H9 (cell line): ENCODE measurements at regions not wholly inside any gene's neighbourhood (a gene's known extent, or its start where the extent isn't known, plus 50 kb on each side); places are given as distances from the start of the nearest gene placed in this dataset.

Experiments
- DNase-seq: peaks from one replicate; pipeline ENCODE4 v3.0.0-alpha.2; 2017
- H2AFZ ChIP-seq: one replicate; pipeline ENCODE4 v1.6.1; 2013; ENCODE audit warnings: mild to moderate bottlenecking, low read length, control low read depth, moderate library complexity
- H2AK5ac ChIP-seq: 2 replicates; pipeline ENCODE4 v1.6.1; 2013; ENCODE audit warnings: low read length, control low read depth, mixed read lengths; ENCODE audit not compliant: insufficient read length
- H2BK120ac ChIP-seq: one replicate; pipeline ENCODE4 v1.6.1; 2013; ENCODE audit warnings: low read depth, mild to moderate bottlenecking, low read length, control low read depth, inconsistent platforms; ENCODE audit not compliant: poor library complexity, severe bottlenecking
- H2BK12ac ChIP-seq: 2 replicates; pipeline ENCODE4 v1.6.1; 2013; ENCODE audit warnings: low read length, control low read depth, mixed read lengths, low read depth; ENCODE audit not compliant: insufficient read length
- H2BK15ac ChIP-seq: 2 replicates; pipeline ENCODE4 v1.6.1; 2013; ENCODE audit warnings: low read depth, low read length, control low read depth
- H2BK20ac ChIP-seq: one replicate; pipeline ENCODE4 v1.6.1; 2013; ENCODE audit warnings: low read depth, mild to moderate bottlenecking, low read length, control low read depth, inconsistent platforms; ENCODE audit not compliant: poor library complexity, severe bottlenecking
- H2BK5ac ChIP-seq: 2 replicates; pipeline ENCODE4 v1.6.1; 2013; ENCODE audit warnings: low read length, control low read depth, mixed read lengths; ENCODE audit not compliant: insufficient read length
- H3K14ac ChIP-seq: 2 replicates; pipeline ENCODE4 v1.6.1; 2013; ENCODE audit warnings: low read length, control low read depth; ENCODE audit not compliant: insufficient read depth
- H3K18ac ChIP-seq: 2 replicates; pipeline ENCODE4 v1.6.1; 2013; ENCODE audit warnings: low read depth, mild to moderate bottlenecking, mixed read lengths, low read length, control low read depth; ENCODE audit not compliant: insufficient read length
- H3K23ac ChIP-seq: 2 replicates; pipeline ENCODE4 v1.6.1; 2013; ENCODE audit warnings: low read length, control low read depth, mixed read lengths, low read depth; ENCODE audit not compliant: insufficient read length
- H3K23me2 ChIP-seq: 2 replicates; pipeline ENCODE4 v1.6.1; 2013; ENCODE audit warnings: low read depth, mild to moderate bottlenecking, mixed read lengths, low read length, control low read depth; ENCODE audit not compliant: insufficient read length, poor library complexity, severe bottlenecking
- H3K27ac ChIP-seq: 2 replicates; pipeline ENCODE4 v1.5.1; 2013; ENCODE audit warnings: low read length, control low read depth, mixed read lengths, low read depth; ENCODE audit not compliant: insufficient read length
- H3K27me3 ChIP-seq: 2 replicates; pipeline ENCODE4 v1.6.1; 2013; ENCODE audit warnings: low read length, control low read depth, inconsistent platforms; ENCODE audit not compliant: insufficient read depth
- H3K4ac ChIP-seq: 2 replicates; pipeline ENCODE4 v1.6.1; 2013; ENCODE audit warnings: low read depth, mild to moderate bottlenecking, control low read depth, inconsistent platforms, low read length, moderate library complexity
- H3K4me1 ChIP-seq: 2 replicates; pipeline ENCODE4 v1.6.1; 2013; ENCODE audit warnings: low read length, control low read depth, inconsistent platforms; ENCODE audit not compliant: insufficient read depth
- H3K4me2 ChIP-seq: 2 replicates; pipeline ENCODE4 v1.6.1; 2013; ENCODE audit warnings: low read length, control low read depth, mixed read lengths; ENCODE audit not compliant: insufficient read length, insufficient read depth
- H3K56ac ChIP-seq: 2 replicates; pipeline ENCODE4 v1.6.1; 2013; ENCODE audit warnings: low read depth, mild to moderate bottlenecking, mixed read lengths, low read length, control low read depth; ENCODE audit not compliant: insufficient read length
- H3K79me1 ChIP-seq: 2 replicates; pipeline ENCODE4 v1.6.1; 2013; ENCODE audit warnings: low read depth, mild to moderate bottlenecking, moderate library complexity, low read length, control low read depth, inconsistent platforms; ENCODE audit not compliant: insufficient read depth, poor library complexity, severe bottlenecking
- H3K79me2 ChIP-seq: 2 replicates; pipeline ENCODE4 v1.6.1; 2013; ENCODE audit warnings: low read length, control low read depth, inconsistent platforms; ENCODE audit not compliant: insufficient read depth
- H3K9ac ChIP-seq: 2 replicates; pipeline ENCODE4 v1.6.1; 2013; ENCODE audit warnings: low read length, control low read depth, mixed read lengths; ENCODE audit not compliant: insufficient read length; ENCODE audit errors: extremely low read depth
- H3K9me3 ChIP-seq: one replicate; pipeline ENCODE4 v1.6.1; 2013; ENCODE audit warnings: low read depth, low read length, inconsistent platforms; ENCODE audit not compliant: control insufficient read depth
- H3T11ph ChIP-seq: one replicate; pipeline ENCODE4 v1.6.1; 2013; ENCODE audit warnings: mild to moderate bottlenecking, low read length, control low read depth, inconsistent platforms
- H4K20me1 ChIP-seq: one replicate; pipeline ENCODE4 v1.6.1; 2013; ENCODE audit not compliant: control insufficient read depth, insufficient read length, insufficient read depth
- H4K5ac ChIP-seq: 2 replicates; pipeline ENCODE4 v1.6.1; 2013; ENCODE audit warnings: low read depth, mild to moderate bottlenecking, mixed read lengths, low read length, control low read depth; ENCODE audit not compliant: insufficient read length
- H4K8ac ChIP-seq: replicated peaks from 2 replicates; pipeline ENCODE4 v1.6.1; 2013; ENCODE audit warnings: low read length, control low read depth, mixed read lengths, low read depth; ENCODE audit not compliant: insufficient read length
- H4K91ac ChIP-seq: 2 replicates; pipeline ENCODE4 v1.6.1; 2013; ENCODE audit warnings: low read depth, mild to moderate bottlenecking, moderate library complexity, mixed read lengths, low read length, control low read depth; ENCODE audit not compliant: insufficient read length
- H3K27ac Mint-ChIP-seq, 3 experiments: 2 replicates in 2 of 3; 3 replicates in 1 of 3; pipeline ENCODE4 v1.8.0; 2020 to 2021; ENCODE audit warnings: mixed read lengths in 3 of 3, mild to moderate bottlenecking in 1 of 3, moderate library complexity in 1 of 3
- H3K27me3 Mint-ChIP-seq: 2 replicates; pipeline ENCODE4 v1.8.0; 2021; ENCODE audit warnings: low read depth, mild to moderate bottlenecking, moderate library complexity, mixed read lengths
- H3K36me3 Mint-ChIP-seq, 3 experiments: 2 replicates in 2 of 3; 3 replicates in 1 of 3; pipeline ENCODE4 v1.8.0; 2020 to 2021; ENCODE audit warnings: low read depth in 3 of 3, mixed read lengths in 3 of 3; ENCODE audit not compliant: insufficient read depth in 1 of 3
- H3K4me1 Mint-ChIP-seq, 2 experiments: 2 replicates each; pipeline ENCODE4 v1.8.0; 2020; ENCODE audit warnings: mixed read lengths in 2 of 2
- H3K4me3 Mint-ChIP-seq, 2 experiments: 2 replicates in 1 of 2; 3 replicates in 1 of 2; pipeline ENCODE4 v1.8.0; 2020 to 2021; ENCODE audit warnings: mild to moderate bottlenecking in 2 of 2, mixed read lengths in 2 of 2, moderate library complexity in 1 of 2
- H3K9me3 Mint-ChIP-seq, 2 experiments: 2 replicates in 1 of 2; 3 replicates in 1 of 2; pipeline ENCODE4 v1.8.0; 2020; ENCODE audit warnings: mild to moderate bottlenecking in 2 of 2, mixed read lengths in 2 of 2, moderate library complexity in 1 of 2
- CTCF ChIP-seq: fragments of 200-600 bp; sonication (generic); conservative IDR thresholded peaks from 3 replicates; pipeline ENCODE4 v1.8.0; 2021; ENCODE audit warnings: antibody characterized with exemption, mild to moderate bottlenecking
- WGBS: extraction: QIAGEN DNeasy Blood & Tissue Kit; methylation state at CpG from one replicate; pipeline ENCODE4 v1.1.7; 2013; ENCODE audit warnings: missing lambda C conversion rate, low lambda C conversion rate, mixed read lengths; ENCODE audit not compliant: insufficient read length; ENCODE audit errors: extremely low coverage; 5-methylcytosine and 5-hydroxymethylcytosine counted together

- Histone ChIP-seq H3K4me2 (no peak overlapping the region), H3K4me1 (peaks cover 22% of the 10 kb centered on the region), H3K9me3 (no peaks in the 10 kb centered on the region), H3K9ac (no peak overlapping the region), H4K8ac (no peak overlapping the region), H3K27me3 (no peaks in the 10 kb centered on the region), H3T11ph (no peak overlapping the region), H3K18ac (no peak overlapping the region), H3K4ac (no peak overlapping the region), H4K20me1 (no peaks in the 10 kb centered on the region), H3K23ac (no peak overlapping the region), H3K23me2 (peaks cover 2% of the 10 kb centered on the region), H3K56ac (no peak overlapping the region), H2BK20ac (no peak overlapping the region), H3K79me1 (no peaks in the 10 kb centered on the region), H4K91ac (no peak overlapping the region), H2BK5ac (no peak overlapping the region), H3K79me2 (no peaks in the 10 kb centered on the region), H2AK5ac (no peak overlapping the region), H2AFZ (no peak overlapping the region), H4K5ac (no peak overlapping the region), H2BK15ac (no peak overlapping the region), H3K14ac (no peak overlapping the region), H2BK12ac (no peak overlapping the region), H3K27ac (no peak overlapping the region), H2BK120ac (no peak overlapping the region)
- Mint-ChIP-seq H3K4me1 (peaks cover 35 to 41% of the 10 kb centered on the region in 2 experiments), H3K27me3 (no peaks in the 10 kb centered on the region), H3K9me3 (no peaks in the 10 kb centered on the region; a peak in 1 of 5 replicates), H3K36me3 (no peaks in the 10 kb centered on the region), H3K4me3 (peak overlapping the region; percentile 24 to 29; a peak in 4 of 5 replicates), H3K27ac (peak overlapping the region; percentile 59 to 90 (median 83); a peak in 6 of 7 replicates)
- WGBS: no CpG with 5 or more reads among the region's 10 CpGs
- no peak for DNase-seq
- no peak for TF ChIP-seq CTCF
Observed at GRCh38 chr20:51888291-51888690, 86.0 kb upstream of the SALL4 start.
